A549 (cell line): ENCODE measurements at regions not wholly inside any gene's neighbourhood (a gene's known extent, or its start where the extent isn't known, plus 50 kb on each side); places are given as distances from the start of the nearest gene placed in this dataset.
A peak's percentile ranks its signal among the peaks of the same experiment; 100 is the strongest.

Experiments used
- ATAC-seq, 2 experiments: fragments of 200-7000 bp in 1 of 2; fragments of >200 bp in 1 of 2; cut with Nextera tagmentation in 1 of 2; cut with Tn5 transposase in 1 of 2; 3 replicates each; pipeline versions ENCODE4 v1.8.0 to v1.9.1; 2018 to 2020; ENCODE audit warnings: mild to moderate bottlenecking in 1 of 2, moderate library complexity in 1 of 2
- CTCF ChIA-PET: fragments of 300-600 bp; sonication (Branson Sonifier 250); formaldehyde crosslinking; extraction: SDS; loops from one replicate; lab custom pipeline; 2021; ENCODE audit warnings: antibody characterized with exemption, inconsistent platforms; lab: Yijun Ruan, JAX
- POLR2A ChIA-PET: fragments of 350-600 bp; formaldehyde crosslinking; extraction: SDS; loops from one replicate; lab custom pipeline; 2021; ENCODE audit warnings: antibody characterized with exemption, inconsistent platforms; lab: Yijun Ruan, JAX
- DNase-seq, 2 experiments: peaks; one replicate each; pipeline versions ENCODE4 v3.0.0 to v3.0.0-alpha.2; 2011 to 2016; ENCODE audit warnings: low read depth in 1 of 2, low spot score in 1 of 2
- FAIRE-seq: peaks from 2 replicates; lab custom pipeline; 2011; peaks lifted over from hg19 to GRCh38; lab: Jason Lieb, UNC
- H3K27ac ChIP-seq, 2 experiments: fragments of >200 bp; sonication (Bioruptor Twin); formaldehyde crosslinking; 3 replicates each; pipeline ENCODE4 v1.5.1; 2016 to 2017
- H3K4me1 ChIP-seq: fragments of >200 bp; sonication (Bioruptor Twin); formaldehyde crosslinking; 3 replicates; pipeline ENCODE4 v1.6.1; 2016
- H3K4me2 ChIP-seq: fragments of >200 bp; sonication (Bioruptor Twin); formaldehyde crosslinking; 3 replicates; pipeline ENCODE4 v1.6.1; 2016
- H3K4me3 ChIP-seq: fragments of >200 bp; sonication (Bioruptor Twin); formaldehyde crosslinking; 3 replicates; pipeline ENCODE4 v1.5.1; 2016
- H3K9me3 ChIP-seq: fragments of >200 bp; sonication (Bioruptor Twin); formaldehyde crosslinking; 3 replicates; pipeline ENCODE4 v1.6.1; 2016
- CEBPB ChIP-seq, 2 experiments: fragments of >200 bp in 1 of 2; sonication (Bioruptor Twin) in 1 of 2; formaldehyde crosslinking in 1 of 2; IDR thresholded peaks; 2 replicates each; pipeline ENCODE4 v1.6.1; 2012 to 2016
- CHD2 ChIP-seq: fragments of 150-350 bp; IDR thresholded peaks from 2 replicates; pipeline ENCODE4 v1.6.1; 2014; ENCODE audit warnings: low read length; ENCODE audit not compliant: partially characterized antibody
- CHD4 ChIP-seq: fragments of 200-600 bp; sonication (generic); IDR thresholded peaks from 2 replicates; pipeline ENCODE4 v1.6.1; 2016; ENCODE audit warnings: antibody characterized with exemption, mild to moderate bottlenecking, borderline replicate concordance
- E2F6 ChIP-seq: IDR thresholded peaks from 2 replicates; pipeline ENCODE4 v1.6.1; 2012; ENCODE audit warnings: low read depth, borderline replicate concordance
- EHF ChIP-seq: fragments of 250-450 bp; sonication (Bioruptor Pico); IDR thresholded peaks from 2 replicates; pipeline ENCODE4 v1.5.0; 2020; ENCODE audit warnings: mild to moderate bottlenecking
- EHMT2 ChIP-seq: fragments of 200-600 bp; sonication (generic); IDR thresholded peaks from 2 replicates; pipeline ENCODE4 v1.6.1; 2016; ENCODE audit warnings: antibody characterized with exemption, low read depth, mild to moderate bottlenecking, moderate library complexity
- ESRRA ChIP-seq: fragments of 150-350 bp; IDR thresholded peaks from 2 replicates; pipeline ENCODE4 v1.6.1; 2014; ENCODE audit warnings: mild to moderate bottlenecking, low read length, borderline replicate concordance
- GATA3 ChIP-seq: IDR thresholded peaks from 2 replicates; pipeline ENCODE4 v1.6.1; 2012; ENCODE audit warnings: borderline replicate concordance
- HES2 ChIP-seq: fragments of >200 bp; sonication (Bioruptor Twin); formaldehyde crosslinking; IDR thresholded peaks from 2 replicates; pipeline ENCODE4 v1.6.1; 2016
- HEYL ChIP-seq: fragments of 250-450 bp; sonication (Bioruptor Pico); IDR thresholded peaks from 2 replicates; pipeline ENCODE4 v1.8.0; 2021; ENCODE audit warnings: mild to moderate bottlenecking, moderate library complexity
- HOXA7 ChIP-seq: fragments of 250-450 bp; sonication (Bioruptor Pico); IDR thresholded peaks from 2 replicates; pipeline ENCODE4 v1.5.0; 2020; ENCODE audit warnings: mild to moderate bottlenecking, moderate library complexity
- HOXB5 ChIP-seq: fragments of 250-450 bp; sonication (Bioruptor Pico); IDR thresholded peaks from 2 replicates; pipeline ENCODE4 v1.5.0; 2020; ENCODE audit warnings: mild to moderate bottlenecking, moderate library complexity
- JUN ChIP-seq, 2 experiments: fragments of >200 bp; sonication (Bioruptor Twin); formaldehyde crosslinking; IDR thresholded peaks; 2 replicates in 1 of 2; 3 replicates in 1 of 2; pipeline ENCODE4 v1.6.1; 2016 to 2017
- MAZ ChIP-seq: fragments of 150-350 bp; IDR thresholded peaks from 2 replicates; pipeline ENCODE4 v1.6.1; 2014; ENCODE audit warnings: antibody characterized with exemption, low read depth, low read length, borderline replicate concordance
- MYC ChIP-seq: IDR thresholded peaks from 2 replicates; pipeline ENCODE4 v1.6.1; 2012; ENCODE audit warnings: mild to moderate bottlenecking, inconsistent platforms, low read length, improper control_type of control experiment, borderline replicate concordance
- PBX3 ChIP-seq: IDR thresholded peaks from 2 replicates; pipeline ENCODE4 v1.6.1; 2012
- RCOR1 ChIP-seq: fragments of 150-350 bp; IDR thresholded peaks from 2 replicates; pipeline ENCODE4 v1.6.1; 2014; ENCODE audit warnings: antibody characterized with exemption, low read length, low read depth
- RFX5 ChIP-seq: fragments of 450-650 bp; IDR thresholded peaks from 2 replicates; pipeline ENCODE4 v1.7.1; 2014; ENCODE audit warnings: antibody characterized with exemption, mild to moderate bottlenecking, moderate library complexity
- SMC3 ChIP-seq: fragments of >200 bp; sonication (Bioruptor Twin); formaldehyde crosslinking; IDR thresholded peaks from 3 replicates; pipeline ENCODE4 v1.6.1; 2018; ENCODE audit warnings: inconsistent platforms
- TP53 ChIP-seq: fragments of 250-450 bp; sonication (Bioruptor Pico); IDR thresholded peaks from 2 replicates; pipeline ENCODE4 v1.5.0; 2021; ENCODE audit warnings: mild to moderate bottlenecking, moderate library complexity
- USF2 ChIP-seq: fragments of 450-650 bp; IDR thresholded peaks from 2 replicates; pipeline ENCODE4 v1.6.1; 2014; ENCODE audit warnings: antibody characterized with exemption
- ZC3H11A ChIP-seq: fragments of 450-650 bp; IDR thresholded peaks from 2 replicates; pipeline ENCODE4 v1.6.1; 2014; ENCODE audit warnings: antibody characterized with exemption, mild to moderate bottlenecking
- ZFP36 ChIP-seq: fragments of 450-650 bp; IDR thresholded peaks from 2 replicates; pipeline ENCODE4 v1.6.1; 2014; ENCODE audit warnings: borderline replicate concordance; ENCODE audit not compliant: partially characterized antibody
- ZNF302 ChIP-seq: fragments of 250-450 bp; sonication (Bioruptor Pico); IDR thresholded peaks from 2 replicates; pipeline ENCODE4 v1.9.0; 2021; ENCODE audit warnings: inconsistent platforms, mild to moderate bottlenecking, moderate library complexity
- WGBS: methylation state at CpG from one replicate; pipeline ENCODE4 v1.1.6; 2017; ENCODE audit errors: missing lambda C conversion rate; 5-methylcytosine and 5-hydroxymethylcytosine counted together

GRCh38 chr2:128754246-128754724 lies 435.6 kb upstream of the HS6ST1 start:
- WGBS, result 66% methylated on average over 6 of the region's 6 CpGs
- FAIRE-seq, result no peak

GRCh38 chr2:128755695-128756364 lies 437.2 kb upstream of the HS6ST1 start:
- DNase-seq (no peak), ATAC-seq (no peak; a peak in 1 of 6 replicates), FAIRE-seq (no peak)
- Histone ChIP-seq H3K4me3 (no peak overlapping the region), H3K27ac (no peak overlapping the region), H3K9me3 (no peaks in the 10 kb centered on the region), H3K4me2 (peak overlapping the region; percentile 53; the same call in 1 of the 3 replicates), H3K4me1 (no peaks in the 10 kb centered on the region)
- TF ChIP-seq CHD4 (no peak), GATA3 (no peak), SMC3 (no peak), USF2 (no peak), ZC3H11A (no peak), EHF (no peak), HES2 (no peak), E2F6 (no peak), MYC (no peak), MAZ (no peak), HOXA7 (CRISPR knock-in tag) (no peak)
- ChIA-PET POLR2A (no interaction called here), CTCF (interaction anchor here (0.6 to 2.5 kb wide), 7 partner anchors 12 to 579 kb away, joined by 3 to 10 read pairs (median 5); no protein-coding TSS in a partner anchor)
- WGBS, result 27% methylated on average over 15 of the region's 15 CpGs

More at GRCh38 chr2:128754246-128754724, 435.6 kb upstream of the HS6ST1 start:
- Histone ChIP-seq H3K9me3 (no peaks in the 10 kb centered on the region), H3K4me2 (no peak overlapping the region)
- no peak for DNase-seq
- CTCF ChIA-PET, result interaction anchor here (2.5 kb wide), 1 partner anchor 14 kb away, joined by 10 read pairs; no protein-coding TSS in a partner anchor
- TF ChIP-seq RCOR1 (no peak), TP53 (CRISPR knock-in tag) (no peak), CEBPB (IDR thresholded peaks at IDR 0.05) (no peak)
- TF ChIP-seq, all 56 proteins: peak for 0
- POLR2A ChIA-PET, result no interaction called here
- ATAC-seq, result no peak
- Histone ChIP-seq H3K4me1 (no peaks in the 10 kb centered on the region), H3K27ac (no peak overlapping the region), H3K4me3 (no peak overlapping the region)

- Histone ChIP-seq H3K9me3 (no peaks in the 10 kb centered on the region), H3K27ac (no peak overlapping the region), H3K4me1 (no peaks in the 10 kb centered on the region), H3K4me2 (no peak overlapping the region), H3K4me3 (no peak overlapping the region)
- ChIA-PET POLR2A (no interaction called here), CTCF (interaction anchor here (0.6 to 2.5 kb wide), 6 partner anchors 13 to 579 kb away, joined by 3 to 10 read pairs (median 6); no protein-coding TSS in a partner anchor)
- 13% methylated on average over 2 of the region's 2 CpGs for WGBS
- DNase-seq, result no peak
- no peak for FAIRE-seq
- TF ChIP-seq CHD2 (no peak), EHMT2 (no peak), HOXB5 (CRISPR knock-in tag) (no peak), ZNF302 (CRISPR knock-in tag) (no peak), ZC3H11A (no peak), SMC3 (no peak), HEYL (CRISPR knock-in tag) (no peak), MAZ (no peak), PBX3 (no peak), RFX5 (no peak), JUN (IDR thresholded peaks at IDR 0.05) (no peak), ZFP36 (no peak), ESRRA (no peak)
- ATAC-seq, result no peak
Observed at GRCh38 chr2:128756365-128756717, 437.7 kb upstream of the HS6ST1 start.
